ENCODE measurements at regions not wholly inside any gene's neighbourhood (a gene's known extent, or its start where the extent isn't known, plus 50 kb on each side); places are given as distances from the start of the nearest gene placed in this dataset.

DNA sequence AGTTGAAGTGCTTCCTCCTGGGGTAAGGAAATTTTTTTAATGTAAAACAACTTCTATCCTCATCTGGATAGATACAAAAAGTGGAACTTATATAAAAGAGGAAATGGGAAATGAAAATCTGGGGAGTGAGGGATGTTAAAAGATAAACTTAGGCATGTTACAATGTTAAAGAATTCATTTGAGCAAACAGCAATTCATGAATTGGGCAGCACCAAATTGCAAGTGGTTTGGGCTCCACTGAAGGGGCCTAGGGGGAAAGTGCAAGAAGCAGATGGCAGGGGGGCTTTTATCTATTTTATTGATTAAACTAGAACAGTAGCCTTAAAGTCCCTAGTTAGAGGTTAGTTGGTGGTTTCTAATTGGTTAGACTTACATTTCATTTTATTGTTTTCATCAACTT, 118.1 kb upstream of the NAP1L1 start:
- H3K4me3 ChIP-seq (ENCODE audit: low read depth, low read length), result no peak overlapping the region
- H3K4me2 ChIP-seq (ENCODE audit: low read length), result no peak overlapping the region
- no peak overlapping the region for H4K8ac ChIP-seq (ENCODE audit: low read depth, low read length)
- H3K9me3 ChIP-seq (ENCODE audit: insufficient read depth, low read depth, low read length), result peaks cover 2% of the 10 kb centered on the region
- no peak overlapping the region for H3K9ac ChIP-seq (ENCODE audit: low read length)
- H3K14ac ChIP-seq (ENCODE audit: low read length), result no peak overlapping the region
- no peak for DNase-seq
- H3K4ac ChIP-seq (ENCODE audit: low read depth, low read length), result no peak overlapping the region
- H2BK120ac ChIP-seq (ENCODE audit: insufficient read depth, low read length, poor library complexity), result no peak overlapping the region
- H4K12ac ChIP-seq (ENCODE audit: low read depth, low read length), result no peak overlapping the region
- H4K91ac ChIP-seq (ENCODE audit: low read depth, low read length), result no peak overlapping the region
- H2BK5ac ChIP-seq (ENCODE audit: low read depth, low read length, poor library complexity), result no peak overlapping the region
- H2AFZ ChIP-seq (ENCODE audit: insufficient read depth, low read length, poor library complexity), result no peak overlapping the region
- H3K79me2 ChIP-seq (ENCODE audit: control insufficient read depth, insufficient read depth, low read length, poor library complexity), result no peaks in the 10 kb centered on the region
- no peak overlapping the region for H3K27ac ChIP-seq (ENCODE audit: low read depth, low read length)
- no peaks in the 10 kb centered on the region for H3K79me1 ChIP-seq (ENCODE audit: low read length)
- H3K23ac ChIP-seq (ENCODE audit: low read length), result no peak overlapping the region
- H2BK12ac ChIP-seq (ENCODE audit: low read length), result no peak overlapping the region
- H3K18ac ChIP-seq (ENCODE audit: low read length), result no peak overlapping the region
- H3K36me3 ChIP-seq (ENCODE audit: control insufficient read depth in 1 of 2, insufficient read depth in 2 of 2, low read length in 2 of 2), result no peaks in the 10 kb centered on the region
- H3K4me1 ChIP-seq (ENCODE audit: control insufficient read depth in 1 of 2, insufficient read depth in 2 of 2, low read length in 2 of 2), result no peaks in the 10 kb centered on the region
- H3K27me3 ChIP-seq (ENCODE audit: insufficient read depth, low read length), result no peaks in the 10 kb centered on the region
- no peak overlapping the region for H2AK5ac ChIP-seq (ENCODE audit: low read length)

DNA sequence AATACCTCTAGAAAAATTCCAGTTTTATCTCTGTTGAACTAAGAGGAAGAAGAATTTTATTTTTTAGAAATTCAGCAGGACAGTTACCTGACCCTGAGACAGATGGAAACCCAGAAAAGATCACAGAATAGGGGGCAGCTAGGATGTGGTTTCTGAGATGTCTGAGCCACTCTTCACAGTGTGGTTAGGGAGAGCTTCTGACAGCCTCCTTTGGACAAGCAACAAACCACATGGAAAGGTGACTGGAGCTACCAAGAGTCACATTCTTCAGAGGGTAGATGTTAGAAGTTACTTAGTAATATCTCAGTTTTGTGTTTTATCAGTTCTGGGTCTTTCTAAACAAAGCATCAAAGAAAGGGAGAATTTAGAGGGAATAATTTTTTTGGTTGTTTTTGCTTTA, 117.3 kb upstream of the NAP1L1 start:
- Histone ChIP-seq H4K12ac (ENCODE audit: low read depth, low read length) (no peak overlapping the region), H3K9me3 (ENCODE audit: insufficient read depth, low read depth, low read length) (peaks cover 2% of the 10 kb centered on the region), H3K36me3 (ENCODE audit: control insufficient read depth in 1 of 2, insufficient read depth in 2 of 2, low read length in 2 of 2) (no peaks in the 10 kb centered on the region), H2BK120ac (ENCODE audit: insufficient read depth, low read length, poor library complexity) (no peak overlapping the region), H4K91ac (ENCODE audit: low read depth, low read length) (no peak overlapping the region), H3K4me3 (ENCODE audit: low read depth, low read length) (no peak overlapping the region), H3K79me1 (ENCODE audit: low read length) (no peaks in the 10 kb centered on the region), H3K23ac (ENCODE audit: low read length) (no peak overlapping the region), H2AFZ (ENCODE audit: insufficient read depth, low read length, poor library complexity) (no peak overlapping the region), H3K14ac (ENCODE audit: low read length) (no peak overlapping the region), H2BK12ac (ENCODE audit: low read length) (no peak overlapping the region), H3K4ac (ENCODE audit: low read depth, low read length) (no peak overlapping the region), H3K18ac (ENCODE audit: low read length) (no peak overlapping the region), H2AK5ac (ENCODE audit: low read length) (no peak overlapping the region), H3K9ac (ENCODE audit: low read length) (no peak overlapping the region), H3K27me3 (ENCODE audit: insufficient read depth, low read length) (no peaks in the 10 kb centered on the region), H3K4me1 (ENCODE audit: control insufficient read depth in 1 of 2, insufficient read depth in 2 of 2, low read length in 2 of 2) (no peaks in the 10 kb centered on the region), H3K4me2 (ENCODE audit: low read length) (no peak overlapping the region), H4K8ac (ENCODE audit: low read depth, low read length) (no peak overlapping the region), H2BK5ac (ENCODE audit: low read depth, low read length, poor library complexity) (no peak overlapping the region), H3K79me2 (ENCODE audit: control insufficient read depth, insufficient read depth, low read length, poor library complexity) (no peaks in the 10 kb centered on the region), H3K27ac (ENCODE audit: low read depth, low read length) (no peak overlapping the region)
- DNase-seq, result no peak

DNA sequence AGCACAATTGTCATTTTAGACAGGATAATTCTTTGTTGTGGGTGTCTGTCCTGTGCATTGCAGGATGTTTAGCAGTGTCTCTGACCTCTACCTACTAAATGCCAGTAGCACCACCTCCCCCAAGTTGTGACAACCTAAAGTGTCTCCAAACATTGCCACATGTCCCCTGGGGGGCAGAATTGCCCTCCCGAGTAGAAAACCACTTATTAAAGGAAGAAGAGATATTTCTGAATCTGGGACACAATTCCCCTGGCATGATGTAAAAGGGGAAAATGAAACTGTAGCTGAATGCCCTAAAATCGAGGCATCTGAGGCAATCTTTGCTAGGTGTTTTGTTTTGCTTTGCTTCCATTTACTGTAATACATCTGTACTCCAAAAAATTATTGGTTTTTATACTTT, 116.8 kb upstream of the NAP1L1 start:
- no peak overlapping the region for H2AK5ac ChIP-seq (ENCODE audit: low read length)
- H3K27ac ChIP-seq (ENCODE audit: low read depth, low read length), result no peak overlapping the region
- no peak overlapping the region for H2BK120ac ChIP-seq (ENCODE audit: insufficient read depth, low read length, poor library complexity)
- H3K79me2 ChIP-seq (ENCODE audit: control insufficient read depth, insufficient read depth, low read length, poor library complexity), result no peaks in the 10 kb centered on the region
- H3K18ac ChIP-seq (ENCODE audit: low read length), result no peak overlapping the region
- no peak for DNase-seq
- no peaks in the 10 kb centered on the region for H3K27me3 ChIP-seq (ENCODE audit: insufficient read depth, low read length)
- H4K12ac ChIP-seq (ENCODE audit: low read depth, low read length), result no peak overlapping the region
- no peak overlapping the region for H4K91ac ChIP-seq (ENCODE audit: low read depth, low read length)
- no peak overlapping the region for H3K23ac ChIP-seq (ENCODE audit: low read length)
- no peak overlapping the region for H2BK5ac ChIP-seq (ENCODE audit: low read depth, low read length, poor library complexity)
- H2BK12ac ChIP-seq (ENCODE audit: low read length), result no peak overlapping the region
- H4K8ac ChIP-seq (ENCODE audit: low read depth, low read length), result no peak overlapping the region
- no peak overlapping the region for H3K9ac ChIP-seq (ENCODE audit: low read length)
- H3K79me1 ChIP-seq (ENCODE audit: low read length), result no peaks in the 10 kb centered on the region
- H2AFZ ChIP-seq (ENCODE audit: insufficient read depth, low read length, poor library complexity), result no peak overlapping the region
- H3K14ac ChIP-seq (ENCODE audit: low read length), result no peak overlapping the region
- no peaks in the 10 kb centered on the region for H3K4me1 ChIP-seq (ENCODE audit: control insufficient read depth in 1 of 2, insufficient read depth in 2 of 2, low read length in 2 of 2)
- H3K36me3 ChIP-seq (ENCODE audit: control insufficient read depth in 1 of 2, insufficient read depth in 2 of 2, low read length in 2 of 2), result no peaks in the 10 kb centered on the region
- no peak overlapping the region for H3K4me3 ChIP-seq (ENCODE audit: low read depth, low read length)
- no CpG with 5 or more reads among the region's 2 CpGs for WGBS (ENCODE audit: extremely low coverage, insufficient coverage, insufficient read length)
- H3K9me3 ChIP-seq (ENCODE audit: insufficient read depth, low read depth, low read length), result peaks cover 2% of the 10 kb centered on the region
- H3K4me2 ChIP-seq (ENCODE audit: low read length), result no peak overlapping the region
- no peak overlapping the region for H3K4ac ChIP-seq (ENCODE audit: low read depth, low read length)

DNA sequence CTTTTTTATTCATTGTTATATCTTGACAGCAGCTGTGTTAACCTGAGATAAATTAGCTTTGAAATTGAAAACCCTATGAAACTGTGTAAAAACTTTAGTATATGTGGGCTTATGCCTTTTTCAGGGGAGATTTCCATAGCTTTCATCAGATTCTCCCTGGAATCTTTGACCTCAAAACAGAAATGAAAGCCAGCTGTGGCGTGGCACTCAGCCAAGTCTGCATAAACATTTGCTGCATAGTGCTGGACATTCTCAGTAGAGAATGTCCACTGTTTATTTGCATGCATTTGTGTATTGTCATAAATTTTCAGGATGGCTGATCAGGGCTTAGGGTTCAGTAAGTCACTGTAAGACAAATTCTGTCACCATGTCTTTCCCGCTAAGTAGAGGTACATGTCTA, 115.3 kb upstream of the NAP1L1 start:
- H2AK5ac ChIP-seq (ENCODE audit: low read length), result no peak overlapping the region
- no peak overlapping the region for H4K8ac ChIP-seq (ENCODE audit: low read depth, low read length)
- no peaks in the 10 kb centered on the region for H3K36me3 ChIP-seq (ENCODE audit: control insufficient read depth in 1 of 2, insufficient read depth in 2 of 2, low read length in 2 of 2)
- H3K79me2 ChIP-seq (ENCODE audit: control insufficient read depth, insufficient read depth, low read length, poor library complexity), result no peaks in the 10 kb centered on the region
- H3K14ac ChIP-seq (ENCODE audit: low read length), result no peak overlapping the region
- H2BK5ac ChIP-seq (ENCODE audit: low read depth, low read length, poor library complexity), result no peak overlapping the region
- no peaks in the 10 kb centered on the region for H3K27me3 ChIP-seq (ENCODE audit: insufficient read depth, low read length)
- no peak overlapping the region for H3K18ac ChIP-seq (ENCODE audit: low read length)
- no peak overlapping the region for H4K91ac ChIP-seq (ENCODE audit: low read depth, low read length)
- no peak overlapping the region for H4K12ac ChIP-seq (ENCODE audit: low read depth, low read length)
- H3K4ac ChIP-seq (ENCODE audit: low read depth, low read length), result no peak overlapping the region
- H3K23ac ChIP-seq (ENCODE audit: low read length), result no peak overlapping the region
- H3K4me1 ChIP-seq (ENCODE audit: control insufficient read depth in 1 of 2, insufficient read depth in 2 of 2, low read length in 2 of 2), result no peaks in the 10 kb centered on the region
- no peak overlapping the region for H2BK120ac ChIP-seq (ENCODE audit: insufficient read depth, low read length, poor library complexity)
- H3K4me3 ChIP-seq (ENCODE audit: low read depth, low read length), result no peak overlapping the region
- H3K27ac ChIP-seq (ENCODE audit: low read depth, low read length), result no peak overlapping the region
- no peak overlapping the region for H3K9ac ChIP-seq (ENCODE audit: low read length)
- peaks cover 2% of the 10 kb centered on the region for H3K9me3 ChIP-seq (ENCODE audit: insufficient read depth, low read depth, low read length)
- no peak overlapping the region for H2BK12ac ChIP-seq (ENCODE audit: low read length)
- no peak overlapping the region for H2AFZ ChIP-seq (ENCODE audit: insufficient read depth, low read length, poor library complexity)
- no peak for DNase-seq
- no CpG with 5 or more reads among the region's 2 CpGs for WGBS (ENCODE audit: extremely low coverage, insufficient coverage, insufficient read length)
- no peaks in the 10 kb centered on the region for H3K79me1 ChIP-seq (ENCODE audit: low read length)
- H3K4me2 ChIP-seq (ENCODE audit: low read length), result no peak overlapping the region

DNA sequence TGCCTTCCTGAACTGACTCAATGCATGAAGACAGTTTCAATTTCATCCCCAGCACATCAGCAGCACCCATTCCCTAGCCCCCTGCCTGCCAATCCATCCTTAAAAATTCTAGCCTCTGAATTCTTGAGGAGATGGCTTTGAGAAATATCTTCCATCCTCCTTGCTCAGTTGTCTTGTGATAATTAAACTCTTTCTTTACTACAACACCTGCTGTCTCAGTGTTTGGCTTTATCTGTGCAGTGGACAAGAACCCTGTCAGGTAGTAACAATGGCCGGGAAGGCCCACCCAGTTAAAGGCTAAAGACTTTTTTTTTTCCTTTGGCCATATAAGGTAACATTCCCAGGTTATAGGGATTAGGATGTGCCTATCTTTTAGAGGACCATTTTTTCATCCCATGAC, 114.4 kb upstream of the NAP1L1 start:
- Histone ChIP-seq H3K36me3 (ENCODE audit: control insufficient read depth in 1 of 2, insufficient read depth in 2 of 2, low read length in 2 of 2) (no peaks in the 10 kb centered on the region), H3K18ac (ENCODE audit: low read length) (no peak overlapping the region), H2AFZ (ENCODE audit: insufficient read depth, low read length, poor library complexity) (no peak overlapping the region), H3K9me3 (ENCODE audit: insufficient read depth, low read depth, low read length) (peaks cover 2% of the 10 kb centered on the region), H3K14ac (ENCODE audit: low read length) (no peak overlapping the region), H3K4me3 (ENCODE audit: low read depth, low read length) (no peak overlapping the region), H3K4me1 (ENCODE audit: control insufficient read depth in 1 of 2, insufficient read depth in 2 of 2, low read length in 2 of 2) (no peaks in the 10 kb centered on the region), H4K91ac (ENCODE audit: low read depth, low read length) (no peak overlapping the region), H2BK12ac (ENCODE audit: low read length) (no peak overlapping the region), H3K23ac (ENCODE audit: low read length) (no peak overlapping the region), H3K79me2 (ENCODE audit: control insufficient read depth, insufficient read depth, low read length, poor library complexity) (no peaks in the 10 kb centered on the region), H3K4ac (ENCODE audit: low read depth, low read length) (no peak overlapping the region), H3K9ac (ENCODE audit: low read length) (no peak overlapping the region), H4K8ac (ENCODE audit: low read depth, low read length) (no peak overlapping the region), H3K79me1 (ENCODE audit: low read length) (no peaks in the 10 kb centered on the region), H3K4me2 (ENCODE audit: low read length) (no peak overlapping the region), H3K27me3 (ENCODE audit: insufficient read depth, low read length) (no peaks in the 10 kb centered on the region), H4K12ac (ENCODE audit: low read depth, low read length) (no peak overlapping the region), H2AK5ac (ENCODE audit: low read length) (no peak overlapping the region), H2BK5ac (ENCODE audit: low read depth, low read length, poor library complexity) (no peak overlapping the region), H2BK120ac (ENCODE audit: insufficient read depth, low read length, poor library complexity) (no peak overlapping the region), H3K27ac (ENCODE audit: low read depth, low read length) (no peak overlapping the region)
- WGBS (ENCODE audit: extremely low coverage, insufficient coverage, insufficient read length), result no CpG with 5 or more reads among the region's 1 CpG
- DNase-seq, result no peak

Measured in trophoblast cell (in vitro differentiated cells and primary cell).